Fibroblast of villous mesenchyme (primary cell): ENCODE measurements at regions not wholly inside any gene's neighbourhood (a gene's known extent, or its start where the extent isn't known, plus 50 kb on each side); places are given as distances from the start of the nearest gene placed in this dataset.

ENCODE experiments used
- DNase-seq: peaks from one replicate; pipeline ENCODE4 v3.0.0-alpha.2; 2010; ENCODE audit warnings: low read depth
- H3K4me3 ChIP-seq: 2 replicates; pipeline ENCODE4 v1.5.1; 2011; ENCODE audit warnings: low read depth, mild to moderate bottlenecking, low read length
- CTCF ChIP-seq: IDR thresholded peaks from 2 replicates; pipeline ENCODE4 v1.5.1; 2012; ENCODE audit warnings: low read depth, mild to moderate bottlenecking, low read length; ENCODE audit not compliant: insufficient read depth

- no peak overlapping the region for H3K4me3 ChIP-seq
- TF ChIP-seq CTCF: no peak
- no peak for DNase-seq
These were observed 1044.7 kb upstream of the EPHA7 start for GRCh38 chr6:94464018-94464510.

- no peak for DNase-seq
- TF ChIP-seq CTCF: no peak
- H3K4me3 ChIP-seq: no peak overlapping the region
These were observed 1043.9 kb upstream of the EPHA7 start for GRCh38 chr6:94463306-94463705.

- no peak for TF ChIP-seq CTCF
- no peak overlapping the region for H3K4me3 ChIP-seq
- DNase-seq: no peak
These were observed 1042.9 kb upstream of the EPHA7 start for GRCh38 chr6:94462231-94462630.

GRCh38 chr6:94456266-94456665, 1036.9 kb upstream of the EPHA7 start:
- DNase-seq: no peak
- no peak for TF ChIP-seq CTCF
- no peak overlapping the region for H3K4me3 ChIP-seq

- no peak overlapping the region for H3K4me3 ChIP-seq
- no peak for TF ChIP-seq CTCF
- no peak for DNase-seq
These were observed 1034.9 kb upstream of the EPHA7 start for GRCh38 chr6:94454231-94454630.

- no peak for DNase-seq
- H3K4me3 ChIP-seq: no peak overlapping the region
- no peak for TF ChIP-seq CTCF
These were observed 1026.8 kb upstream of the EPHA7 start for GRCh38 chr6:94446120-94446519.

- no peak overlapping the region for H3K4me3 ChIP-seq
- DNase-seq: no peak
- TF ChIP-seq CTCF: no peak
These were observed 1024.3 kb upstream of the EPHA7 start for GRCh38 chr6:94443701-94444100.
